ENCODE measurements at regions not wholly inside any gene's neighbourhood (a gene's known extent, or its start where the extent isn't known, plus 50 kb on each side); places are given as distances from the start of the nearest gene placed in this dataset.

DNA sequence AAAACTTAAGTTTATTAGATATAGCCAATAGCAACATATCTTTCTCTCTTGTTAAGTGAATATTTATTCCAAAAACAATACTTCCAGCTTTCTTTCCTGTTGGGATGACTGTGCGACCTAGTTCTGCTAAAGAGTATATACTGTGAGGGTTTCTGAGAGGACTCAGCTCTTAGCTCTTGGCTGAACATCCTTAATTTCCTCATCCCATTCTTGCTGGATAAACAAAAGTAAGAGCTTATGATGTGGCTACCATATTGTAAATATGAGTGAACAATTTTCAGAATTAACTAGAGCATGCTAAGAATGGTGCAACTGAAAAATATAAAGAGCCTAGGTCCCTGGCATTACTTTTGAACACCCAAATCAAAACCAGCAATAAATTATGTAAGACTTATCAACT is 279.5 kb upstream of the GNAI1 start:
- Histone ChIP-seq H3K4me1 (ENCODE audit: insufficient read depth, low read length, poor library complexity, severe bottlenecking) (peaks cover 9% of the 10 kb centered on the region), H3K9ac (ENCODE audit: low read depth, low read length, poor library complexity, severe bottlenecking) (no peak overlapping the region), H3K27me3 (ENCODE audit: insufficient read depth, low read length, poor library complexity, severe bottlenecking) (no peaks in the 10 kb centered on the region), H3K9me2 (replicated peaks; ENCODE audit: low read depth, low read length) (no peaks in the 10 kb centered on the region), H4K20me1 (ENCODE audit: insufficient read depth, low read length, poor library complexity, severe bottlenecking) (no peaks in the 10 kb centered on the region), H2AFZ (ENCODE audit: low read length) (no peak overlapping the region), H3K79me2 (ENCODE audit: insufficient read depth, low read length) (no peaks in the 10 kb centered on the region), H3K4me2 (ENCODE audit: low read depth, low read length, poor library complexity, severe bottlenecking) (no peak overlapping the region), H3F3A (ENCODE audit: low read depth) (no peaks in the 10 kb centered on the region), H3K4me3 (ENCODE audit: low read length, poor library complexity, severe bottlenecking) (no peak overlapping the region), H3K9me3 (ENCODE audit: insufficient read depth, low read depth, low read length) (no peaks in the 10 kb centered on the region), H3K36me3 (ENCODE audit: insufficient read depth, low read length) (no peaks in the 10 kb centered on the region)
- no peak for TF ChIP-seq EZH2phosphoT487 (IDR thresholded peaks at IDR 0.05; ENCODE audit: borderline replicate concordance)
- TF ChIP-seq, protein P1, sequence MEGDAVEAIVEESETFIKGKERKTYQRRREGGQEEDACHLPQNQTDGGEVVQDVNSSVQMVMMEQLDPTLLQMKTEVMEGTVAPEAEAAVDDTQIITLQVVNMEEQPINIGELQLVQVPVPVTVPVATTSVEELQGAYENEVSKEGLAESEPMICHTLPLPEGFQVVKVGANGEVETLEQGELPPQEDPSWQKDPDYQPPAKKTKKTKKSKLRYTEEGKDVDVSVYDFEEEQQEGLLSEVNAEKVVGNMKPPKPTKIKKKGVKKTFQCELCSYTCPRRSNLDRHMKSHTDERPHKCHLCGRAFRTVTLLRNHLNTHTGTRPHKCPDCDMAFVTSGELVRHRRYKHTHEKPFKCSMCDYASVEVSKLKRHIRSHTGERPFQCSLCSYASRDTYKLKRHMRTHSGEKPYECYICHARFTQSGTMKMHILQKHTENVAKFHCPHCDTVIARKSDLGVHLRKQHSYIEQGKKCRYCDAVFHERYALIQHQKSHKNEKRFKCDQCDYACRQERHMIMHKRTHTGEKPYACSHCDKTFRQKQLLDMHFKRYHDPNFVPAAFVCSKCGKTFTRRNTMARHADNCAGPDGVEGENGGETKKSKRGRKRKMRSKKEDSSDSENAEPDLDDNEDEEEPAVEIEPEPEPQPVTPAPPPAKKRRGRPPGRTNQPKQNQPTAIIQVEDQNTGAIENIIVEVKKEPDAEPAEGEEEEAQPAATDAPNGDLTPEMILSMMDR (conservative IDR thresholded peaks at IDR 0.05; ENCODE audit: low read length), result no peak

- no peak overlapping the region for H2AFZ ChIP-seq (ENCODE audit: low read length)
Measured at GRCh38 chr7:79854621-79855020, 280.0 kb upstream of the GNAI1 start.

DNA sequence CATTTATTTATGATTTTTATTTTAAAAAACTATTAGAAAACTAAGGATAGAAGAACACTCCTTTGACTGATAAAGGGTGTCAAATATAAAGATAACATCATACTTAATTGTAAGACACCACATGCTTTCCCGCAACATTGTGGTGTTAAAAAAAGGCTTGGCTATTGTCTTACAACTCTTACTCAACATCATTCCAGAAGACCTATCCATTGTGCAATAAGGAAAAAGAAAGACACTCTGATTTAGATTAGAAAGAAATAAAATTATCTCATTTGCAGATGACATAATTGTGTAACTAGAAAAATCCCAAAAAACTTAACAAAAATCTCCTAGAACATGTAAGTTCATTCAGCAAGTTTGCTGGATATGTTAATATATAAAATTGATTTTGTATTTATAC is 296.7 kb upstream of the GNAI1 start:
- Histone ChIP-seq H3K4me2 (ENCODE audit: low read depth, low read length, poor library complexity, severe bottlenecking) (no peak overlapping the region), H3K9me2 (replicated peaks; ENCODE audit: low read depth, low read length) (no peaks in the 10 kb centered on the region), H3K4me3 (ENCODE audit: low read length, poor library complexity, severe bottlenecking) (no peak overlapping the region), H3K36me3 (ENCODE audit: insufficient read depth, low read length) (no peaks in the 10 kb centered on the region), H3K27me3 (ENCODE audit: insufficient read depth, low read length, poor library complexity, severe bottlenecking) (no peaks in the 10 kb centered on the region), H4K20me1 (ENCODE audit: insufficient read depth, low read length, poor library complexity, severe bottlenecking) (no peaks in the 10 kb centered on the region), H3F3A (ENCODE audit: low read depth) (0 out of 2 replicates have a peak, but pooled peaks cover 5% of the 10 kb centered on the region), H3K9ac (ENCODE audit: low read depth, low read length, poor library complexity, severe bottlenecking) (no peak overlapping the region), H3K79me2 (ENCODE audit: insufficient read depth, low read length) (no peaks in the 10 kb centered on the region), H3K9me3 (ENCODE audit: insufficient read depth, low read depth, low read length) (no peaks in the 10 kb centered on the region), H3K4me1 (ENCODE audit: insufficient read depth, low read length, poor library complexity, severe bottlenecking) (no peaks in the 10 kb centered on the region), H2AFZ (ENCODE audit: low read length) (no peak overlapping the region)
- TF ChIP-seq, protein P1 (conservative IDR thresholded peaks at IDR 0.05; ENCODE audit: low read length), result no peak
- TF ChIP-seq EZH2phosphoT487 (IDR thresholded peaks at IDR 0.05; ENCODE audit: borderline replicate concordance), result no peak

More at GRCh38 chr7:79854621-79855020, 280.0 kb upstream of the GNAI1 start:
- H3K9me3 ChIP-seq (ENCODE audit: insufficient read depth, low read depth, low read length), result no peaks in the 10 kb centered on the region
- H3F3A ChIP-seq (ENCODE audit: low read depth), result no peaks in the 10 kb centered on the region
- H3K27me3 ChIP-seq (ENCODE audit: insufficient read depth, low read length, poor library complexity, severe bottlenecking), result no peaks in the 10 kb centered on the region
- H3K4me2 ChIP-seq (ENCODE audit: low read depth, low read length, poor library complexity, severe bottlenecking), result no peak overlapping the region
- peaks cover 9% of the 10 kb centered on the region for H3K4me1 ChIP-seq (ENCODE audit: insufficient read depth, low read length, poor library complexity, severe bottlenecking)
- TF ChIP-seq, protein P1 (conservative IDR thresholded peaks at IDR 0.05; ENCODE audit: low read length), result no peak
- TF ChIP-seq EZH2phosphoT487 (IDR thresholded peaks at IDR 0.05; ENCODE audit: borderline replicate concordance), result no peak
- H4K20me1 ChIP-seq (ENCODE audit: insufficient read depth, low read length, poor library complexity, severe bottlenecking), result no peaks in the 10 kb centered on the region
- no peak overlapping the region for H3K9ac ChIP-seq (ENCODE audit: low read depth, low read length, poor library complexity, severe bottlenecking)
- no peaks in the 10 kb centered on the region for H3K9me2 ChIP-seq (replicated peaks; ENCODE audit: low read depth, low read length)
- H3K79me2 ChIP-seq (ENCODE audit: insufficient read depth, low read length), result no peaks in the 10 kb centered on the region
- H3K4me3 ChIP-seq (ENCODE audit: low read length, poor library complexity, severe bottlenecking), result no peak overlapping the region
- no peaks in the 10 kb centered on the region for H3K36me3 ChIP-seq (ENCODE audit: insufficient read depth, low read length)
